Renal cortical epithelial cell (primary cell): ENCODE measurements at regions not wholly inside any gene's neighbourhood (a gene's known extent, or its start where the extent isn't known, plus 50 kb on each side); places are given as distances from the start of the nearest gene placed in this dataset.

Experiments used
- DNase-seq: peaks from one replicate; pipeline ENCODE4 v3.0.0-alpha.2; 2011; ENCODE audit warnings: low read depth

- no peak for DNase-seq
Measured at GRCh38 chr10:123526356-123527064, 139.6 kb upstream of the GPR26 start.

GRCh38 chr10:123527151-123527550, 139.0 kb upstream of the GPR26 start:
- no peak for DNase-seq

GRCh38 chr10:123529146-123529760, 136.9 kb upstream of the GPR26 start:
- DNase-seq: no peak

- no peak for DNase-seq
Measured at GRCh38 chr10:123530166-123530870, 135.8 kb upstream of the GPR26 start.

- no peak for DNase-seq
Measured at GRCh38 chr10:123535386-123535785, 130.8 kb upstream of the GPR26 start.

GRCh38 chr10:123536176-123536845, 129.8 kb upstream of the GPR26 start:
- no peak for DNase-seq

GRCh38 chr10:123537188-123537961, 128.8 kb upstream of the GPR26 start:
- DNase-seq: no peak

- no peak for DNase-seq
Measured at GRCh38 chr10:123538401-123539320, 127.5 kb upstream of the GPR26 start.

GRCh38 chr10:123544986-123545385, 121.2 kb upstream of the GPR26 start:
- DNase-seq: no peak

GRCh38 chr10:123548770-123549169, 117.4 kb upstream of the GPR26 start:
- no peak for DNase-seq

- DNase-seq: no peak
Measured at GRCh38 chr10:123549761-123550454, 116.2 kb upstream of the GPR26 start.

- DNase-seq: no peak
Measured at GRCh38 chr10:123550675-123551096, 115.5 kb upstream of the GPR26 start.

GRCh38 chr10:123551259-123551658, 114.9 kb upstream of the GPR26 start:
- no peak for DNase-seq

GRCh38 chr10:123552760-123553554, 113.2 kb upstream of the GPR26 start:
- no peak for DNase-seq

- no peak for DNase-seq
Measured at GRCh38 chr10:123553810-123554430, 112.2 kb upstream of the GPR26 start.

- DNase-seq: no peak
Measured at GRCh38 chr10:123554656-123555055, 111.5 kb upstream of the GPR26 start.

GRCh38 chr10:123555616-123556015, 110.5 kb upstream of the GPR26 start:
- no peak for DNase-seq

GRCh38 chr10:123556049-123556448, 110.1 kb upstream of the GPR26 start:
- no peak for DNase-seq

- no peak for DNase-seq
Measured at GRCh38 chr10:123556736-123557135, 109.4 kb upstream of the GPR26 start.
